NOMO-1 (cell line): ENCODE measurements at regions not wholly inside any gene's neighbourhood (a gene's known extent, or its start where the extent isn't known, plus 50 kb on each side); places are given as distances from the start of the nearest gene placed in this dataset.

Experiments used
- DNase-seq, 2 experiments: peaks; one replicate each; lab custom pipeline; 2025; ENCODE audit not compliant: unreplicated experiment in 2 of 2; lab: John Stamatoyannopoulos, UW

GRCh38 chr13:31049833-31050232 is 111.9 kb downstream of the HSPH1 start:
- DNase-seq: no peak

DNA sequence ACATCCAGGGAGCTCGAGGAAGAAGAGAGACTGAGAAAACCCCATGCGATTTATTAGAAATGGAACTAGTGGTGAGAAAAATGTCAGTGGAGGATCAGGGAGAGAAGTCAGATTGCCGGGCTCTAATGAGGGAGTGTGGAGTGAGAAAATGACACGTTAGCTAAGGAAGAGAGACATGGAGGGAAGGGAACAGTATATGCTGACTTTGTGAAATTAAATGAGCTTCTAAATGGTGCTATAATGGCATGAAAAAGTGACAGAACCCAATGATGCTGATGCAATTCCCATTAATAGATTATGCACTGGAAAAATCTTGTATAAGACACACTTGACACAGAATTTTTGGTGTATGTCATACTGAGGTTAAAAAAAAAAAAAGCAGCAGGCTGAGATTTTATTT is 112.6 kb downstream of the HSPH1 start:
- DNase-seq: no peak

- no peak for DNase-seq
Measured at GRCh38 chr13:31048521-31048920, 113.2 kb downstream of the HSPH1 start.

DNA sequence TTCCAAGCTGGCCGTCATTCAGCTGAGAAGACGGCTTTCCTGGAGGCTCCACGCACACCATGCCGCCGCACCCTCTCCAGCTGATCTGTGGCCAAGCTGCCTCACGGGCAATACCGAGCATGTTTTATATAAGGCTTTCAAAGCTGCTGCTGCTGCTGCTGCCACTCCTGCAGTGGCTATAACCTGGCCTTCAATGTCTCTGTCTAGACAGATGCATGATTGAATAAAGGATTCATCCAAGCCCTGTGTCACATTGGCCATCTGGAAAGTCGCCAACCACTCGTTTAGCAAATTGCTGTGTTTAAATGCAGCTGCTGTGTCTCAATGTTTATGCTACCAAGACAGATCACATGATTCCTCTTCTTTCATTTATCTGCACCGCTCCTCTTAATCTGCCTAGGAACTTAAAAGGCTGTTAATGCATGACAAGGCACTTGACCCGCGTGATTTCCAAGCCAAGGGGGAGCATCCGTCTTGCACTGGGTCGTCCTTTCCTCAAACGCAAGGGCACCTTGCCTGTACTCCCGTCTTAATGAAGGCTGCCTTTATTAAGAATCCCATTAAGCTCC is 114.3 kb downstream of the TEX26 start:
- DNase-seq: no peak

DNA sequence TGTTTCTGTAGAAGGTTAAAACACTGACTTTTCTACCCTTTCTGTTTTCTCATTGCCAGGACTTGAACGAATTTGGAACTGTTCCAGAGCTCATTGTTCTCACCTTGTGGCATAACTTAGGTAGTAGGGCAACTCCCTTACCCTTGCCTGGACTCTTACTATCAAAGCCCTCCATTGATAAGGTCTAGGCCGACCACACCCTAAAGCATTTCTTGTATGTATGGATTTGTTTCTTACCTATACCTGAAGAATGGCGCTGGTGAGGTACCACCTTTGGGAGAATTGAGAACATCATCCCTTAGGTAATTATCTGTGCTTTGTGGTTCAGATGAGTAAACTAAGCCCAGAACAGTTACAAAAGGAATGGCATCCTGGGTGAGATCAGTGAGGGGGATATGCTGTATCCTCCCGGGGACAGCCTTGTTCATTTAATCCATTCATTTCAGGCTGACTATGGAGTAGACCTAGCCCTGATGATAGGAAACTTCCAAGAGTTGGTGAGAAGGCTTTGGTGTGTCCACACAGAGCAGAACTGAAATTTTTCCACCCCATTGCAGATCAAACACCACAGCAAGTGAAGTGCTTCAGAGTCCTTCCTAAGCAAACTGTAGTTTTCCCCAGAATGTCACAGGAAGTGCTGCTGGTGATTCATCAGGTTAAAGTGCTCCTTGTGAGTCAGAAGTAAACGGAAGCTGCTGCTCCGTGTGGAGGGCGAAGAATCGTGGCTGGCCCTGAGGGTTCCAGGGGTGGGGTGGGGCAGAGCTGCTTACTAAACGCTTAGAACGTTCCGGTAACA is 113.0 kb downstream of the TEX26 start:
- peak; percentile 81 to 85 for DNase-seq

GRCh38 chr13:31044364-31045285 is 112.2 kb downstream of the TEX26 start:
- peak; percentile 85 to 90 for DNase-seq

- DNase-seq: no peak
Measured at GRCh38 chr13:31043957-31044356, 111.5 kb downstream of the TEX26 start.

- no peak for DNase-seq
Measured at GRCh38 chr13:31042481-31043165, 110.2 kb downstream of the TEX26 start.

- no peak for DNase-seq
Measured at GRCh38 chr13:31042049-31042448, 109.6 kb downstream of the TEX26 start.

DNA sequence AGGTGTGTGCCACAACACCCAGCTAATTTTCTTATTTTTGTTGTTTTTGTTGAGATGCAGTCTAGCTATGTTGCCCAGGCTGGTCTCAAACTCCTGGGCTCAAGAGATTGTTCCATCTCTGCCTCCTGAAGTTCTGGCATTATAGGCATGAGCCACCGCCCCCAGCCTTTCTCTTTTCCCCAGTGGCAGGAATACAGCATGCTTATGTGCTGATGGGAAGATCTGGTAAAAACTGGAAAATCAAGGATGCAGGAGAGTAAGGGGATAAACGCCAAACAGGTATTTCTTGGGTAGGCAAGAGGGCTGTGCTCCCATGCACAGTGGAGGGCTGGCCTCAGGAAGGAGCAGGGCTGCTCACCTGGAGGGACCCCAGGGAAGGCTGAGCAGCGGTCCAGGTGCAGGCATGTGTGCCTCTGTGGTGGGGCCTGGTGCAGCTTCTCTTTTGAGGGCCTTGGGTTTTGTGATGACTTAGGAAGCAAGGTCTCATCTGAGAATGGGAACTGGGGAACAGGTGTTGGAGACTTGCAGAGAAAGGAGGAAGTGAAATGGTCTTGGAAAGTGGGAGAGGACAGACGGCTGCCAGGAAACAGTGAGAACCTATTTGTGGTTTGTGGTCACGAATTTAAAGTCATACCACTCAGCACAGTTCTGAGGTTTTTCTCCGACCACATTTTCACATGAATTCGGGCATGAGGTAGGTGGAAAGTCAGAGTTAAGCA is 106.5 kb downstream of the TEX26 start:
- DNase-seq: peak; percentile 84 to 92

DNA sequence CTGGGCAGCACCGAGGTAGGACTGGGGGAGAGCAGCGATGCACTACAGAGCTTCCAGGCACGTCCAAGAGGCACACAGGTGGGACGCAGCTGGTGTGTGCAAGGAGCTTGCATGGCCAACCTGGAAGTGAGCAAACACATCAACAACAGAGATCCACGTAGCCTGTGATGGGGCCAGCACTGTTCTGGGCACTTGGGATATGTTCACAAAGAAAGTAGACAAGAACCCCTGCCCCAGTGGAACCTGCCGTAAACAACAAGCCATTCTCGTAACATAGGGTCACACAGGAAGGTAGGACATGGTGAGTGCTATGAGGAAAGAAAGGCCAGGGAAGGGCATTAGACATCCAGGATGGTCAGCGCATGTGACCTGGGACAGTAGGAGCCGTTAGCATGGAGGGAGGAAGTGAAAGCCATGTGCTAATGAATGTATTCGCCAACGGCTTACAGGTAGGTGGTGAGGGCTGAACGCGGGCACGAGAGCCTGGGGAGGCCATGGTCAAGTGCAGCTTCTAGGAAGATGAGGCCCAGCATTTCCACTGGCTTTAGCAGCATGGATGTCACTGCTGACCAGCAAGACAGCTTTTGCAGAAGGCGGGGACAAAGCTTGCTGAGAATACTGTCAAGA is 105.5 kb downstream of the TEX26 start:
- peak; percentile 22 to 30 for DNase-seq

- DNase-seq: peak; percentile 20 to 48
Measured at GRCh38 chr13:31036731-31037695, 104.6 kb downstream of the TEX26 start.

GRCh38 chr13:31035185-31035965 is 102.9 kb downstream of the TEX26 start:
- DNase-seq: no peak

GRCh38 chr13:31032528-31033113 is 100.2 kb downstream of the TEX26 start:
- DNase-seq: no peak

DNA sequence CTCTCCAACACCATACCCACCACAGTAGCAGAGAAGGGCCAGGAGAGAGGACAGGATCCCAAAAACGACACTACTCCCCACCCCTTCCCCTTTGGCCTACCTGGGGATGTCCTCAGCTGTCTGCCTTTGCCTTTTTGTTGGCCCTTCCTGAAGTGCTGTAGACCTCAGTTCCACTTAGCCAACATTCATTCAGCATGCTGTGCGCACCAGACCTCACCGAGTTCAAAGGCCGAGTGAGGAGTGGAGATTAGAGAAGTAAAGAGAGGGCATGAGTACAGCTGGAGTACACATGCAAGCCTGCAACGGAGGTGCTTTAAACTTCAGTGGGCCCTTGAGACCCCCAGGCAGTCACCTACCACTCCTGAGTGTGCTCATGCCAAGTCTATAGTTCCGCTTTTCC is 99.0 kb downstream of the TEX26 start:
- no peak for DNase-seq

DNA sequence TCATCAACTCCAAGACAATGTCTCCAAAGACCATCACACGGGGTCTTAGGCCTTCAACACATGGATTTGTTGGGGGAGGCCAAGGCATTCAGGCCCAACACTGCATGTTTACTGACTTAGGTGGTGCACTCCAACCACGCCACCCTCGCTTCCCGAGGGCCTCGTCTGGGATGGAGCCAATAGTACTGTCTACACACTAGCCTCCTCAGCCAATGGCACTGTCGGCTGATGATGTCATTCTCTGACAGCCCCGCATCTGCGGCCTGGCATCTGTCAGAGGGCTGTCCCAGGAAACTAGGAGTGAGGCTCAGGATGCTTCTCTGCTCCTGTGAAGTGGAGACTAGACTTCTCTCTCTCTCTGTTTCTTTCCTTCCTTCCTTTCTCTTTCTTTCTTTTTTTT is 96.6 kb downstream of the TEX26 start:
- DNase-seq: no peak

GRCh38 chr13:31027136-31027535 is 94.7 kb downstream of the TEX26 start:
- no peak for DNase-seq
